ENCODE measurements at regions not wholly inside any gene's neighbourhood (a gene's known extent, or its start where the extent isn't known, plus 50 kb on each side); places are given as distances from the start of the nearest gene placed in this dataset.

DNA sequence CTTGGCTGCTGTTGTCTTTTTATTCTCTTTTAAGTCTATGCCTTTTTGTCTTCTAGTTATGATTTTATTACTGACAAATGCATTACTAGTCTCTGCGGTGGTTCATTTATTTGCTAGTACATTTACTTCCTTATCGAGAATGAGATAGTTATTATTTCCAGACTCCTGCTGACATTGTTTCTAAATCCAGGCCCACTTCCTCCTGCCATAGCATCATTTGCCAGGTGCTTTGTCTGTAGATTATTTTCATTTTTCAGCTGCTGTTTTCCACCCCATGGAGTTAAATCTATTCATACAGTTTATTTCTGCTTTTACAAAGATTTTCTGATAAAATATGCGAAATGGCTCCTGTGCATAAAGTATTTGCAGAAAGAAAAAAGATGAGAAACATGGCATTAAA is 459.7 kb downstream of the MMUT start:
- CTCF ChIA-PET (ENCODE audit: low intra/inter-chr PET ratio, low total read pairs): no interaction called here
- no peak for DNase-seq (ENCODE audit: low spot score)

DNA sequence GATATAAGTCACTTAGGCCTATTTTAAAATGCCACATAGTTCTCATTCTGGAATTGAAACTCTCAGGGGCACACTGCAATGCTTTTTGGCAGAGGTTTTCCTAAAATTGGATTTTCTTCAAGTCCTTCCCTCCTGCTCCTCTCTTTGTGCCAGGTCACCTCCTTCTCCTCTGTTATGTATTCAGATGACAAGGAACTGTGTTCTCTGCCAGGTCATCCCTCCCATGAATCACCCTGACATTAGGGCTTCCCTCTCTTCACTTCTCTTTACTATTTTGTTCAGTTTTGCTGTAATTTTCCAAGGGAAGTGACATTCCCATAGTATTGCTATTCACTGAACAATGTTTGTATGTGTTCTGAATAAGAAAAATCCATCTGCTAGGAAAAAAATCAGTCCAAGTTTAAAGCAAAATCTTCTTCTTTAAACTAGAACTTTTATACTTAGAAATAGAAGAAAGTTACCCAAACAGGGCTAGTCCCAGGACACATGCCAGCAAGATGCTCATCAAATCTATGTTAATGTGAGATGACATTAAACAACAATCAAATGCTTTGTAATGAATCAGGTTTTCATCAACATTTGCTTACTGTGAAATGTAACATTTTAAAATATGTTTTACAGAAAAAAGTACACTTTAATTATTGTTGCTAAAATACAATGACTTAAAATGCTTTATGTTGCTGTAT is 461.1 kb downstream of the MMUT start:
- H4K20me1 ChIP-seq (ENCODE audit: insufficient read depth, low read length): no peaks in the 10 kb centered on the region

More for the DNA sequence above, 459.7 kb downstream of the MMUT start:
- H2AFZ ChIP-seq (ENCODE audit: low read length): no peak overlapping the region
- H3K9me3 ChIP-seq (ENCODE audit: low read length): no peaks in the 10 kb centered on the region
- intact Hi-C loops (cut with micrococcal nuclease; ENCODE audit: unreplicated experiment) (no loop called here), in situ Hi-C loops (cut with HindIII; ENCODE audit: extremely low pct_ligation_motif_present, low pct_unique_long_range_greater_than_20kb) (no loop called here)
- no peak overlapping the region for H3K4me2 ChIP-seq (ENCODE audit: low read depth, low read length)
- no peak for FAIRE-seq
- 19% methylated on average over 3 of the region's 3 CpGs for WGBS (ENCODE audit: low lambda C conversion rate)
- H4K20me1 ChIP-seq (ENCODE audit: insufficient read depth, low read length): no peaks in the 10 kb centered on the region
- BruUV-seq (replicated peaks): no TSS peak
- H3K4me1 ChIP-seq (ENCODE audit: insufficient read depth, low read length): no peaks in the 10 kb centered on the region
- no peak overlapping the region for H3K9ac ChIP-seq (ENCODE audit: insufficient read depth, low read depth, low read length)
- TF ChIP-seq TEAD2 (CRISPR knock-in tag; IDR thresholded peaks at IDR 0.05): no peak
- no peak for TF ChIP-seq ZBTB42 (CRISPR knock-in tag; IDR thresholded peaks at IDR 0.05)
- TF ChIP-seq XBP1 (CRISPR knock-in tag; IDR thresholded peaks at IDR 0.05): no peak
- TF ChIP-seq CCAR2 (optimal IDR thresholded peaks at IDR 0.05; ENCODE audit: low read depth, low read length): no peak
- TF ChIP-seq ZSCAN12 (CRISPR knock-in tag; IDR thresholded peaks at IDR 0.05): no peak
- no peak for TF ChIP-seq ELF1 (CRISPR knock-in tag; IDR thresholded peaks at IDR 0.05)
- TF ChIP-seq, protein P1, sequence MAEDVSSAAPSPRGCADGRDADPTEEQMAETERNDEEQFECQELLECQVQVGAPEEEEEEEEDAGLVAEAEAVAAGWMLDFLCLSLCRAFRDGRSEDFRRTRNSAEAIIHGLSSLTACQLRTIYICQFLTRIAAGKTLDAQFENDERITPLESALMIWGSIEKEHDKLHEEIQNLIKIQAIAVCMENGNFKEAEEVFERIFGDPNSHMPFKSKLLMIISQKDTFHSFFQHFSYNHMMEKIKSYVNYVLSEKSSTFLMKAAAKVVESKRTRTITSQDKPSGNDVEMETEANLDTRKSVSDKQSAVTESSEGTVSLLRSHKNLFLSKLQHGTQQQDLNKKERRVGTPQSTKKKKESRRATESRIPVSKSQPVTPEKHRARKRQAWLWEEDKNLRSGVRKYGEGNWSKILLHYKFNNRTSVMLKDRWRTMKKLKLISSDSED (CRISPR knock-in tag; IDR thresholded peaks at IDR 0.05): no peak
- TF ChIP-seq ZC3H13 (CRISPR knock-in tag; IDR thresholded peaks at IDR 0.05): no peak
- no peak for TF ChIP-seq SIX4 (CRISPR knock-in tag; IDR thresholded peaks at IDR 0.05)
- H3K27me3 ChIP-seq (ENCODE audit: control insufficient read depth in 1 of 2, insufficient read depth in 2 of 2, low read length in 2 of 2): no peaks in the 10 kb centered on the region
- ATAC-seq: no peak
- POLR2A ChIA-PET: no interaction called here
- H3K79me2 ChIP-seq (ENCODE audit: insufficient read depth, low read length): no peaks in the 10 kb centered on the region
- no peak overlapping the region for H3K4me3 ChIP-seq (replicated peaks in 1 of 3; ENCODE audit: insufficient read depth in 1 of 3, low read depth in 2 of 3, low read length in 3 of 3)
- no peaks in the 10 kb centered on the region for H3K36me3 ChIP-seq (replicated peaks in 1 of 2; ENCODE audit: control insufficient read depth in 1 of 2, insufficient read depth in 2 of 2, low read length in 2 of 2)
- H3K27ac ChIP-seq (ENCODE audit: extremely low read length, insufficient read depth, low read length): no peak overlapping the region

More for the DNA sequence above, 461.1 kb downstream of the MMUT start:
- DNase-seq (ENCODE audit: low spot score) (no peak), ATAC-seq (no peak), FAIRE-seq (no peak)
- BruUV-seq (replicated peaks): no TSS peak
- Histone ChIP-seq H3K27me3 (ENCODE audit: control insufficient read depth in 1 of 2, insufficient read depth in 2 of 2, low read length in 2 of 2) (no peaks in the 10 kb centered on the region), H3K9ac (ENCODE audit: insufficient read depth, low read depth, low read length) (no peak overlapping the region), H2AFZ (ENCODE audit: low read length) (no peak overlapping the region), H3K79me2 (ENCODE audit: insufficient read depth, low read length) (no peaks in the 10 kb centered on the region), H3K4me3 (replicated peaks in 1 of 3; ENCODE audit: insufficient read depth in 1 of 3, low read depth in 2 of 3, low read length in 3 of 3) (no peak overlapping the region), H3K36me3 (replicated peaks in 1 of 2; ENCODE audit: control insufficient read depth in 1 of 2, insufficient read depth in 2 of 2, low read length in 2 of 2) (no peaks in the 10 kb centered on the region), H3K27ac (ENCODE audit: extremely low read length, insufficient read depth, low read length) (no peak overlapping the region), H3K4me2 (ENCODE audit: low read depth, low read length) (no peak overlapping the region), H3K9me3 (ENCODE audit: low read length) (no peaks in the 10 kb centered on the region), H3K4me1 (ENCODE audit: insufficient read depth, low read length) (no peaks in the 10 kb centered on the region)
- TF ChIP-seq ZEB1 (IDR thresholded peaks at IDR 0.05; ENCODE audit: insufficient replicate concordance, low read depth) (no peak), RBM39 (IDR thresholded peaks at IDR 0.05; ENCODE audit: low read depth, low read length, poor library complexity, severe bottlenecking) (no peak), ZSCAN31 (CRISPR knock-in tag; IDR thresholded peaks at IDR 0.05; ENCODE audit: low read depth) (no peak), HDAC1 (CRISPR knock-in tag; IDR thresholded peaks at IDR 0.05) (no peak)
- TF ChIP-seq, protein P2, sequence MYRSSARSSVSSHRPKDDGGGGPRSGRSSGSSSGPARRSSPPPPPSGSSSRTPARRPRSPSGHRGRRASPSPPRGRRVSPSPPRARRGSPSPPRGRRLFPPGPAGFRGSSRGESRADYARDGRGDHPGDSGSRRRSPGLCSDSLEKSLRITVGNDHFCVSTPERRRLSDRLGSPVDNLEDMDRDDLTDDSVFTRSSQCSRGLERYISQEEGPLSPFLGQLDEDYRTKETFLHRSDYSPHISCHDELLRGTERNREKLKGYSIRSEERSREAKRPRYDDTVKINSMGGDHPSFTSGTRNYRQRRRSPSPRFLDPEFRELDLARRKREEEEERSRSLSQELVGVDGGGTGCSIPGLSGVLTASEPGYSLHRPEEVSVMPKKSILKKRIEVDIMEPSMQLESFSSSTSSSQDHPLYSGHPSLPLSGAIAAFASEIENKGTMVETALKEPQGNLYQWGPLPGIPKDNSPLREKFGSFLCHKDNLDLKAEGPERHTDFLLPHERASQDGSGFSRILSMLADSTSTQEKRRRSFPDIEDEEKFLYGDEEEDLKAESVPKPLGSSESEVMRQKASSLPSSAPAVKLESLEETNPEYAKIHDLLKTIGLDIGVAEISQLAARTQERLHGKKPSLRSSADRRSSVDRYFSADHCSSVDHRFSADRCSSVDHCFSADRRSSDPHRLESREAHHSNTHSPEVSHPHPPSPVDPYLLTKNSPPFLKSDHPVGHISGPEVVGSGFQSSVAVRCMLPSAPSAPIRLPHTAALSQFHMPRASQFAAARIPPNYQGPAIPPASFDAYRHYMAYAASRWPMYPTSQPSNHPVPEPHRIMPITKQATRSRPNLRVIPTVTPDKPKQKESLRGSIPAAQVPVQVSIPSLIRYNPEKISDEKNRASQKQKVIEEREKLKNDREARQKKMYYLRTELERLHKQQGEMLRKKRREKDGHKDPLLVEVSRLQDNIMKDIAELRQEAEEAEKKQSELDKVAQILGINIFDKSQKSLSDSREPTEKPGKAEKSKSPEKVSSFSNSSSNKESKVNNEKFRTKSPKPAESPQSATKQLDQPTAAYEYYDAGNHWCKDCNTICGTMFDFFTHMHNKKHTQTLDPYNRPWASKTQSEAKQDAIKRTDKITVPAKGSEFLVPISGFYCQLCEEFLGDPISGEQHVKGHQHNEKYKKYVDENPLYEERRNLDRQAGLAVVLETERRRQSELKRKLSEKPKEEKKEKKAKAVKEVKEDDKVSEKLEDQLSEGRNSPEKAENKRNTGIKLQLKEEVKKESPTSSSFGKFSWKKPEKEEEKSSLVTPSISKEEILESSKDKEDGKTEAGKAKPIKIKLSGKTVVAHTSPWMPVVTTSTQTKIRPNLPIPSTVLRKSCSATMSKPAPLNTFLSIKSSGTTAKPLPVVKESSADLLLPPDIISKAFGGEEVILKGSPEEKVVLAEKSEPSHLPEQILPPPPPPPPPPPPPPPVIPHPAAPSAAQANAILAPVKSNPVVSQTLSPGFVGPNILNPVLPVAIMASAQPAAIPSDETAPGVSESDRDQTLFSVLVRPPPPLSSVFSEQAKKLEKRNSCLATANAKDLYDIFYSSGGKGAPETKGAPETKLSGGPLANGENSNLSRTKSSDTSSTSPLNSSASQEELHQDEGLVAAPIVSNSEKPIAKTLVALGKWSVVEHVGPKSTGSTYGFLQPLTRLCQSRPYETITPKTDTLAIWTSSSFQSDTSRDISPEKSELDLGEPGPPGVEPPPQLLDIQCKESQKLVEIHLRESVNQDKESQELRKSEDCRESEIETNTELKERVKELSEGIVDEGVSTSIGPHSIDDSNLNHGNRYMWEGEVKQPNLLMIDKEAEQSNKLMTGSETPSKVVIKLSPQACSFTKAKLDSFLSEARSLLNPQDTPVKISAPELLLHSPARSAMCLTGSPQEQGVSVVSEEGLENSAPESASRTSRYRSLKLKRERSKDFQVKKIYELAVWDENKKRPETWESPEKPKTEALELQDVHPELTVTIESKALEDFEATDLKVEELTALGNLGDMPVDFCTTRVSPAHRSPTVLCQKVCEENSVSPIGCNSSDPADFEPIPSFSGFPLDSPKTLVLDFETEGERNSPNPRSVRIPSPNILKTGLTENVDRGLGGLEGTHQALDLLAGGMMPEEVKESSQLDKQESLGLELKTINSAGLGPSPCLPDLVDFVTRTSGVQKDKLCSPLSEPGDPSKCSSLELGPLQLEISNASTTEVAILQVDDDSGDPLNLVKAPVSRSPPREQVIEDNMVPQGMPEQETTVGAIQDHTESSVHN (CRISPR knock-in tag; IDR thresholded peaks at IDR 0.05): no peak
- in situ Hi-C loops (cut with HindIII; ENCODE audit: extremely low pct_ligation_motif_present, low pct_unique_long_range_greater_than_20kb): no loop called here
- CTCF ChIA-PET (ENCODE audit: low intra/inter-chr PET ratio, low total read pairs): no interaction called here
- intact Hi-C loops (cut with micrococcal nuclease; ENCODE audit: unreplicated experiment): no loop called here
- POLR2A ChIA-PET: no interaction called here
